Ovary (tissue), 7 donors: ENCODE measurements at regions not wholly inside any gene's neighbourhood (a gene's known extent, or its start where the extent isn't known, plus 50 kb on each side); places are given as distances from the start of the nearest gene placed in this dataset.
"Not testable (repeated sequence)": the region's sequence is repeated elsewhere in the genome, so short reads cannot be mapped to it uniquely, and the experiment has no call there.

Experiments used
- DNase-seq, 5 donors: peaks; one replicate each; pipeline ENCODE4 v3.0.0-alpha.2; 2019 to 2020
- H3K27ac ChIP-seq, 2 donors: fragments of 200-600 bp; one replicate each; pipeline versions ENCODE4 v1.5.1 to v1.8.0; 2019 to 2022
- H3K27me3 ChIP-seq: fragments of 200-600 bp; one replicate; pipeline ENCODE4 v1.8.0; 2022
- H3K36me3 ChIP-seq: fragments of 200-600 bp; sonication (generic); one replicate; pipeline ENCODE4 v1.5.1; 2019
- H3K4me1 ChIP-seq: one replicate; pipeline ENCODE4 v1.8.1; 2013; ENCODE audit warnings: mild to moderate bottlenecking, moderate library complexity; ENCODE audit not compliant: insufficient read depth
- H3K4me3 ChIP-seq: fragments of 200-600 bp; sonication (generic); one replicate; pipeline ENCODE4 v1.5.1; 2017
- H3K9me3 ChIP-seq, 2 donors: fragments of 200-600 bp in 1 of 2; sonication (generic) in 1 of 2; one replicate each; pipeline versions ENCODE4 v1.5.1 to v1.8.1; 2013 to 2019; ENCODE audit warnings: mild to moderate bottlenecking in 1 of 2, moderate library complexity in 1 of 2
- EP300 ChIP-seq: sonication (generic); formaldehyde crosslinking; IDR thresholded peaks from one replicate; pipeline ENCODE4 v1.6.1; 2017; ENCODE audit warnings: antibody characterized with exemption
- POLR2A ChIP-seq: fragments of 450-650 bp; IDR thresholded peaks from one replicate; pipeline ENCODE4 v1.6.1; 2017; ENCODE audit warnings: antibody characterized with exemption, mild to moderate bottlenecking, moderate library complexity
- WGBS, 3 donors: extraction: QIAGEN DNeasy Blood & Tissue Kit in 1 of 3; methylation state at CpG; one replicate each; pipeline versions ENCODE4 v1.1.5 to v1.1.7; 2013 to 2017; 5-methylcytosine and 5-hydroxymethylcytosine counted together
- intact Hi-C, 4 donors: fragments of 100-400 bp; cut with DNase I; formaldehyde crosslinking; loops; one replicate each; pipeline versions ENCODE4 v1.11.0 to v1.15.1; 2022 to 2023
- TF ChIP-seq, protein P1 (sequence below), 3 donors: fragments of 450-650 bp in 2 of 3; fragments of 200-600 bp in 1 of 3; IDR thresholded peaks; one replicate each; pipeline versions ENCODE4 v1.5.1 to v1.8.0; 2016 to 2022; ENCODE audit warnings: antibody characterized with exemption in 3 of 3, mild to moderate bottlenecking in 1 of 3
- donor health status: DM: no; HTN: no; CAD: no; lungs with moderate emphysema.
- donor health status: DM: no; HTN: no; CAD: no.
- donor health status: Bipolar disorder and iron deficiency.
- donor health status: DM: no; HTN: no; CAD: no.
- donor health status: DM: yes; HTN: yes; CAD: no.

DNA sequence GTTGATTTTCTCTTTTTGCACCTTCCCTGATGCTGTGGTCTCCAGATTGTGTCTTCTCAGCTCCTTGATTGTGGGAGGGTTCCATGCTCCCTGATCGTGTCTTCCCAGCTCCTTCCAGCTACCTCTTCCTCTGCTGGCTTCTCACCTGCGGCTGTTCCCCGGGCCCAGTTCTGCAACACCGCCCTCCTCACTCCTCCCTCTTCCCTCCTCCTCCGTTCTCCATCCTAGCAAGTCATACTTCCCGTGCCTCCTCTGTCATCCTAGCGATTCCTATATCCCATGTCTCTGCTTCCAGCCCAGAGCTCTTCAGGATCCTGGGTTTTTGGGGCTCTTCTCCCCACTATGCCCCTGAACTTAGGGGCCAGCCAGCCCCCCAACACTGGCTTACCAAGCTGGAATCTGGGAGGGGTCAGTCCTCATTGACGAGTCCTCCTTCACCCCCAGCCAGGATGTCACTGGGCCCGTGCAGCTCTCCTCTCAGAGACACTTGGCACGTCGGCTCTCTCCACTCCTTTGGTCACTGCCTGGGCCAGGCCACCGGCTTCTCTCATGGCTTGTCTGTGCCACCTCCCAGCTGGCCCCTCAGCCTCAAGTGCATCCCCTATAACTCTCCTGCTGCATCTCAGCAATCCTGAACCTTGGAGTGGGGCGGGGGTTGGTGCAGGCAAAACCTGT lies 255.4 kb upstream of the MVB12B start:
- no peaks in the 10 kb centered on the region for H3K4me1 ChIP-seq
- no peak overlapping the region for H3K27ac ChIP-seq
- H3K36me3 ChIP-seq, result no peaks in the 10 kb centered on the region
- DNase-seq, result no peak
- H3K9me3 ChIP-seq, result no peaks in the 10 kb centered on the region
- no peaks in the 10 kb centered on the region for H3K27me3 ChIP-seq
- H3K4me3 ChIP-seq, result no peak overlapping the region
- intact Hi-C loops, result loop anchor here in 1 of 4 donors (5.0 kb wide), 1 partner anchor 94 kb away; no protein-coding TSS in a partner anchor
- TF ChIP-seq POLR2A (no peak), EP300 (no peak)
- TF ChIP-seq, protein P1, sequence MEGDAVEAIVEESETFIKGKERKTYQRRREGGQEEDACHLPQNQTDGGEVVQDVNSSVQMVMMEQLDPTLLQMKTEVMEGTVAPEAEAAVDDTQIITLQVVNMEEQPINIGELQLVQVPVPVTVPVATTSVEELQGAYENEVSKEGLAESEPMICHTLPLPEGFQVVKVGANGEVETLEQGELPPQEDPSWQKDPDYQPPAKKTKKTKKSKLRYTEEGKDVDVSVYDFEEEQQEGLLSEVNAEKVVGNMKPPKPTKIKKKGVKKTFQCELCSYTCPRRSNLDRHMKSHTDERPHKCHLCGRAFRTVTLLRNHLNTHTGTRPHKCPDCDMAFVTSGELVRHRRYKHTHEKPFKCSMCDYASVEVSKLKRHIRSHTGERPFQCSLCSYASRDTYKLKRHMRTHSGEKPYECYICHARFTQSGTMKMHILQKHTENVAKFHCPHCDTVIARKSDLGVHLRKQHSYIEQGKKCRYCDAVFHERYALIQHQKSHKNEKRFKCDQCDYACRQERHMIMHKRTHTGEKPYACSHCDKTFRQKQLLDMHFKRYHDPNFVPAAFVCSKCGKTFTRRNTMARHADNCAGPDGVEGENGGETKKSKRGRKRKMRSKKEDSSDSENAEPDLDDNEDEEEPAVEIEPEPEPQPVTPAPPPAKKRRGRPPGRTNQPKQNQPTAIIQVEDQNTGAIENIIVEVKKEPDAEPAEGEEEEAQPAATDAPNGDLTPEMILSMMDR (IDR thresholded peaks at IDR 0.05), result no peak
- WGBS, 3 donors, result 82 to 83% (median 82%) methylated on average over 13 of the region's 13 CpGs

DNA sequence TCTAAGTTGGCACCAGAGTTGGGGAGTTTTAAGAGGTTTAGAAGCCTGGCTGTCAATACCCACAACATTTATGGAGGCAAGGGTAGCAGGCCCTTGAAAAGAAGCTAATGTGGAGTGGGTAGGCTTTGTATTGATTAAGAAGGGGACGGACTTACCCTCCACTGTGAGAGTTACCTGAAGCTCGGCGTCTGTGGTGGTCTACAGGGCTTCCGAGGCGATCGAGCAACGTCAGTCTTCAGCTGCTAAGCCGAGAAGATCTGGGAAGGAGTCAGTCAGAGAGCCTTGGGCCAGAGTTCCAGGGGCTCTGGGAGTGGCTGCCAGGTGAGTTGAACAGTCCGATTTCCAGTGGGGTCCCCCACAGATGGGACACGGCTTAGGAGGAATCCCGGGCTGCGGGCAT lies 249.0 kb upstream of the MVB12B start:
- intact Hi-C loops, DNase-seq, H3K27me3 ChIP-seq, H3K9me3 ChIP-seq, H3K36me3 ChIP-seq, H3K27ac ChIP-seq, H3K4me1 ChIP-seq, H3K4me3 ChIP-seq: not testable (repeated sequence)
- WGBS, 3 donors, result 86 to 95% (median 94%) methylated on average over 12 of the region's 12 CpGs

DNA sequence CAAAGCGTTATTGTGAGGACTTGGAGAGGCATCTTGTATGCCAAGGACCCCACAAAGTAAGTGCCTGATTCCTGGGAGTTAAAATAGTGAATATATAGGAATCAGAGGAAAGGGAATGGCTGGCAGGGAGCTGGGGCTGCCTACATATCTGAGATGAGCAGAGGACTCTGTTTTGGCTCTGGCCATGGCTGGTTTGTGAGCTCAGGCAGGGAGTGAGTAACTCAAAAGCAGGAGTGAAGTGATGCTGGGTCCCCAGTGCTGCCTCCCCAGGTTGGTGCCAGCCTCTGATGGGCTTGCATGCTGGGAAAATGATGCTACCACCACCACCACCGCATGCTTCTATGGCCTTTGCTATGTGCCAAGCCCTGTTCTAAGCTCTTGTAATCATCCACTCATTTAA lies 246.0 kb upstream of the MVB12B start:
- H3K4me3 ChIP-seq, result no peak overlapping the region
- no peaks in the 10 kb centered on the region for H3K4me1 ChIP-seq
- WGBS, 3 donors, result 49 to 68% (median 62%) methylated on average over 2 of the region's 2 CpGs
- no peak overlapping the region for H3K27ac ChIP-seq
- intact Hi-C loops, result no loop called here
- TF ChIP-seq, protein P1 (IDR thresholded peaks at IDR 0.05), result no peak
- no peak for TF ChIP-seq EP300
- TF ChIP-seq POLR2A, result no peak
- H3K27me3 ChIP-seq, result no peaks in the 10 kb centered on the region
- no peaks in the 10 kb centered on the region for H3K36me3 ChIP-seq
- H3K9me3 ChIP-seq, result no peaks in the 10 kb centered on the region
- DNase-seq, result no peak

DNA sequence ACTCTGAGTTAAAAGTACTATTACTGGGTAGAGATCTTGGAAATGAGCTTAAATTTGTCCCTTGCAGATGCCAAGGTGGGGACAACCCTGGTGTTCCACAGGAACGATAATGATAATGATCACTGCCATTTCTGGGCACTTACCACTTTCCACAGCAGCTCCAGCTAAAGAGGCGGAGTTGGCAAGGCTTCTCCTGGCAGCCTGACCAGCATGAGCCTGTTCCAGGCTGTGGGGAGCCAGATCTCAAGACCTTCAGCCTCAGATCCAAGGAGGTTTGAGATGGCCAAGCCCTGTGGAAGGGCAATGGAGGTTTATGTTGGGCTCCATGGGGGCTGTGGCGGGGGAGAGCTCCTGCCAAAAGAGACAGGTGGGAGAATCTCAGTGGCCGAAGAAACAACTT lies 244.9 kb upstream of the MVB12B start:
- 60 to 80% (median 71%) methylated on average over 4 of the region's 4 CpGs for WGBS, 3 donors
- H3K36me3 ChIP-seq, result no peaks in the 10 kb centered on the region

DNA sequence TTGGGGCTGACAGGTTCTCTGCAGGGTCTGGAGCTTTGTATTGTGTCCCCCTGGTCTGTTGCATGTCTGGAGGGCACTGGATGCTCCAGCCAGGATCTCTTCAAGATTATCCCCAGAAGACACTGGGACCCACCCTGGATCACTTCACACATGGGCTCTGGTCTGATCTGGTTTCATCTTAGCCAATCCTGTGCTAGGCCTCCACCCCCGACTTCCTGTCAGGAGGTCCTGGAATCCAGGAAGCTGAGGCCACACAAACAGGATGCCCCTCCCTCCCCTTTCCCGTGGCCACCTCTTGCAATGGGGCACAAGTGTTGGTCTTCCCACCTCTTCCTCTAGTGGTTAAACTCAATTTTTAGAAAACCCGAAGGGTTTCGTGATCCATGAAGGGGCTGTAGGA lies 242.6 kb upstream of the MVB12B start:
- DNase-seq, result no peak
- 66 to 82% (median 77%) methylated on average over 4 of the region's 4 CpGs for WGBS, 3 donors
- no peaks in the 10 kb centered on the region for H3K27me3 ChIP-seq
- intact Hi-C loops, result no loop called here
- no peaks in the 10 kb centered on the region for H3K9me3 ChIP-seq
- no peaks in the 10 kb centered on the region for H3K36me3 ChIP-seq
- no peaks in the 10 kb centered on the region for H3K4me1 ChIP-seq
- TF ChIP-seq POLR2A (no peak), EP300 (no peak)
- TF ChIP-seq, protein P1 (IDR thresholded peaks at IDR 0.05), result no peak
- H3K27ac ChIP-seq, result no peak overlapping the region
- H3K4me3 ChIP-seq, result no peak overlapping the region

More for the DNA sequence above, 244.9 kb upstream of the MVB12B start:
- no peak for TF ChIP-seq POLR2A
- TF ChIP-seq, protein P1 (IDR thresholded peaks at IDR 0.05), result no peak
- TF ChIP-seq EP300, result no peak
- Histone ChIP-seq H3K27me3 (no peaks in the 10 kb centered on the region), H3K9me3 (no peaks in the 10 kb centered on the region), H3K4me1 (no peaks in the 10 kb centered on the region), H3K4me3 (no peak overlapping the region), H3K27ac (no peak overlapping the region)
- DNase-seq, result no peak
- intact Hi-C loops, result no loop called here
